Esophagus muscularis mucosa (tissue), 4 donors: ENCODE measurements at regions not wholly inside any gene's neighbourhood (a gene's known extent, or its start where the extent isn't known, plus 50 kb on each side); places are given as distances from the start of the nearest gene placed in this dataset.
A peak's percentile ranks its signal among the peaks of the same experiment; 100 is the strongest.

ENCODE experiments used
- DNase-seq: peaks from one replicate; pipeline ENCODE4 v3.0.0-alpha.2; 2017; ENCODE audit errors: extremely low spot score
- H3K27ac ChIP-seq, 4 donors: fragments of 200-600 bp; sonication (generic); replicated peaks in 1 of 4; 1 replicate in 3 of 4; 2 replicates in 1 of 4; pipeline ENCODE4 v1.5.1; 2016 to 2019; ENCODE audit warnings: mild to moderate bottlenecking in 1 of 4
- H3K27me3 ChIP-seq, 4 donors: fragments of 200-600 bp; sonication (generic); one replicate each; pipeline versions ENCODE4 v1.5.1 to v1.6.0; 2016 to 2019
- H3K36me3 ChIP-seq, 4 donors: fragments of 200-600 bp; sonication (generic); one replicate each; pipeline ENCODE4 v1.5.1; 2016 to 2019
- H3K4me1 ChIP-seq, 4 donors: fragments of 200-600 bp; sonication (generic); one replicate each; pipeline ENCODE4 v1.5.1; 2016 to 2019
- H3K4me3 ChIP-seq, 4 donors: fragments of 200-600 bp; sonication (generic); 1 replicate in 2 of 4; 2 replicates in 2 of 4; pipeline ENCODE4 v1.5.1; 2016 to 2019; ENCODE audit warnings: mild to moderate bottlenecking in 4 of 4, moderate library complexity in 1 of 4
- H3K9me3 ChIP-seq, 4 donors: fragments of 200-600 bp; sonication (generic); 1 replicate in 3 of 4; 2 replicates in 1 of 4; pipeline ENCODE4 v1.5.1; 2016 to 2019
- CTCF ChIP-seq, 3 experiments: fragments of 200-600 bp in 2 of 3; fragments of 450-650 bp in 1 of 3; sonication (generic) in 2 of 3; IDR thresholded peaks; one replicate each; pipeline ENCODE4 v1.5.1; 2017 to 2019; ENCODE audit warnings: antibody characterized with exemption in 3 of 3, mild to moderate bottlenecking in 2 of 3, moderate library complexity in 1 of 3
- EP300 ChIP-seq: sonication (generic); formaldehyde crosslinking; IDR thresholded peaks from one replicate; pipeline ENCODE4 v1.6.1; 2017; ENCODE audit warnings: antibody characterized with exemption
- POLR2A ChIP-seq: fragments of 450-650 bp; IDR thresholded peaks from one replicate; pipeline ENCODE4 v1.6.1; 2017; ENCODE audit warnings: antibody characterized with exemption, moderate library complexity, mild to moderate bottlenecking, low read depth
- POLR2AphosphoS5 ChIP-seq, 2 donors: sonication (generic); formaldehyde crosslinking; IDR thresholded peaks; one replicate each; pipeline ENCODE4 v1.6.1; 2017; ENCODE audit warnings: antibody characterized with exemption in 2 of 2
- WGBS: methylation state at CpG from one replicate; pipeline ENCODE4 v1.1.5; 2018; 5-methylcytosine and 5-hydroxymethylcytosine counted together
- intact Hi-C: fragments of 100-400 bp; cut with DNase I; formaldehyde crosslinking; loops from one replicate; pipeline ENCODE4 v1.15.1; 2023

GRCh38 chr3:113097960-113098447 is 107.2 kb downstream of the GTPBP8 start:
- WGBS: 56% methylated on average over 3 of the region's 3 CpGs
- Histone ChIP-seq H3K4me1 (peaks cover 0 to 9% (median 0%) of the 10 kb centered on the region in 4 donors), H3K27me3 (no peaks in the 10 kb centered on the region), H3K27ac (peak overlapping the region in 1 of 4 donors; percentile 22), H3K4me3 (no peak overlapping the region), H3K9me3 (peaks cover 0 to 5% (median 0%) of the 10 kb centered on the region in 4 donors), H3K36me3 (no peaks in the 10 kb centered on the region)
- no peak for TF ChIP-seq EP300
- no peak for TF ChIP-seq CTCF (IDR thresholded peaks at IDR 0.05)
- no peak for DNase-seq
- intact Hi-C loops: no loop called here

GRCh38 chr3:113100063-113100462 is 109.3 kb downstream of the GTPBP8 start:
- intact Hi-C loops: no loop called here
- Histone ChIP-seq H3K27me3 (no peaks in the 10 kb centered on the region), H3K9me3 (peaks cover 0 to 5% (median 0%) of the 10 kb centered on the region in 4 donors), H3K4me1 (peaks cover 0 to 14% (median 5%) of the 10 kb centered on the region in 4 donors), H3K4me3 (no peak overlapping the region), H3K27ac (no peak overlapping the region), H3K36me3 (no peaks in the 10 kb centered on the region)
- 87% methylated on average over 2 of the region's 2 CpGs for WGBS
- TF ChIP-seq POLR2A (no peak), EP300 (no peak)
- no peak for DNase-seq

- intact Hi-C loops: no loop called here
- Histone ChIP-seq H3K4me3 (no peak overlapping the region), H3K9me3 (peaks cover 0 to 5% (median 0%) of the 10 kb centered on the region in 4 donors), H3K27ac (no peak overlapping the region), H3K4me1 (peaks cover 0 to 13% (median 9%) of the 10 kb centered on the region in 4 donors), H3K36me3 (no peaks in the 10 kb centered on the region), H3K27me3 (no peaks in the 10 kb centered on the region)
- DNase-seq: no peak
- TF ChIP-seq POLR2A (no peak), EP300 (no peak), POLR2AphosphoS5 (IDR thresholded peaks at IDR 0.05) (no peak), CTCF (IDR thresholded peaks at IDR 0.05) (no peak)
- 85% methylated on average over 2 of the region's 2 CpGs for whole genome bisulfite sequencing
Measured at GRCh38 chr3:113103588-113103987, 107.8 kb upstream of the BOC start.

- H3K36me3 ChIP-seq: no peaks in the 10 kb centered on the region
- no peak overlapping the region for H3K4me3 ChIP-seq
- H3K4me1 ChIP-seq: peaks cover 0 to 13% (median 9%) of the 10 kb centered on the region in 4 donors
- WGBS: 78% methylated on average over 11 of the region's 11 CpGs
- peak overlapping the region in 2 of 4 donors; percentile 36 to 57 for H3K27ac ChIP-seq
- TF ChIP-seq CTCF (IDR thresholded peaks at IDR 0.05) (no peak), POLR2A (no peak), POLR2AphosphoS5 (IDR thresholded peaks at IDR 0.05) (no peak), EP300 (no peak)
- peaks cover 0 to 5% (median 0%) of the 10 kb centered on the region in 4 donors for H3K9me3 ChIP-seq
- no peak for DNase-seq
- H3K27me3 ChIP-seq: no peaks in the 10 kb centered on the region
- intact Hi-C loops: no loop called here
Measured at GRCh38 chr3:113104357-113105092, 106.8 kb upstream of the BOC start.

GRCh38 chr3:113105093-113105449 is 106.3 kb upstream of the BOC start:
- no peak for TF ChIP-seq POLR2A
- TF ChIP-seq POLR2AphosphoS5 (IDR thresholded peaks at IDR 0.05): no peak
- TF ChIP-seq EP300: no peak
- TF ChIP-seq CTCF (IDR thresholded peaks at IDR 0.05): no peak
- Histone ChIP-seq H3K9me3 (no peaks in the 10 kb centered on the region), H3K4me3 (no peak overlapping the region), H3K36me3 (no peaks in the 10 kb centered on the region), H3K27me3 (no peaks in the 10 kb centered on the region), H3K4me1 (peaks cover 0 to 13% (median 9%) of the 10 kb centered on the region in 4 donors), H3K27ac (peak overlapping the region in 3 of 4 donors; percentile 30 to 57 (median 36))
- intact Hi-C loops: no loop called here
- 43% methylated on average over 4 of the region's 4 CpGs for WGBS
- no peak for DNase-seq
